Endothelial cell of umbilical vein (primary cell): ENCODE measurements at regions not wholly inside any gene's neighbourhood (a gene's known extent, or its start where the extent isn't known, plus 50 kb on each side); places are given as distances from the start of the nearest gene placed in this dataset.

Source experiments
- BruUV-seq: library from RNA; stranded (reverse); fragments of 400-500 nt; replicated peaks from 2 replicates; lab custom pipeline; 2021; lab: Mats Ljungman, UMichigan
- CTCF ChIA-PET: fragments of 300-600, 350-600 bp; sonication (Branson Sonifier 250); formaldehyde crosslinking; loops from one replicate; lab custom pipeline; 2021; ENCODE audit warnings: antibody characterized with exemption, inconsistent platforms; lab: Charles Lee
- POLR2A ChIA-PET: fragments of 300-600, 350-600 bp; sonication (Branson Sonifier 250); formaldehyde crosslinking; loops from one replicate; lab custom pipeline; 2021; ENCODE audit warnings: antibody characterized with exemption, inconsistent platforms; lab: Charles Lee
- DNase-seq: peaks from one replicate; pipeline ENCODE4 v3.0.0-alpha.2; 2011; ENCODE audit warnings: low read depth, low spot score
- FAIRE-seq: peaks from 2 replicates; lab custom pipeline; 2011; peaks lifted over from hg19 to GRCh38; lab: Jason Lieb, UNC
- H2AFZ ChIP-seq: 2 replicates; pipeline ENCODE4 v1.6.0; 2012; ENCODE audit warnings: low read depth, low read length, control low read depth, inconsistent platforms
- H3K27ac ChIP-seq: 2 replicates; pipeline ENCODE4 v1.5.1; 2011; ENCODE audit warnings: low read depth, mild to moderate bottlenecking, control low read depth, low read length, moderate library complexity; ENCODE audit not compliant: insufficient read depth
- H3K27me3 ChIP-seq, 2 experiments: 2 replicates each; pipeline versions ENCODE4 v1.6.0 to v1.6.1; 2011; ENCODE audit warnings: low read length in 2 of 2, mixed read lengths in 1 of 2; ENCODE audit not compliant: control insufficient read depth in 2 of 2, insufficient read depth in 2 of 2
- H3K36me3 ChIP-seq, 2 experiments: 2 replicates in 1 of 2; 3 replicates in 1 of 2; pipeline ENCODE4 v1.5.1; 2011; ENCODE audit warnings: low read length in 2 of 2, mild to moderate bottlenecking in 1 of 2, moderate library complexity in 1 of 2; ENCODE audit not compliant: control insufficient read depth in 2 of 2, insufficient read depth in 2 of 2; ENCODE audit errors: extremely low read depth in 1 of 2
- H3K4me1 ChIP-seq: 3 replicates; pipeline ENCODE4 v1.5.1; 2011; ENCODE audit warnings: mild to moderate bottlenecking, low read length; ENCODE audit not compliant: control insufficient read depth, insufficient read depth; ENCODE audit errors: extremely low read depth
- H3K4me2 ChIP-seq: 2 replicates; pipeline ENCODE4 v1.6.1; 2011; ENCODE audit warnings: low read length, control low read depth, mixed read lengths; ENCODE audit not compliant: insufficient read depth
- H3K4me3 ChIP-seq, 3 experiments: fragments of 200-600 bp in 1 of 3; sonication (generic), shearing (Covaris generic) in 1 of 3; replicated peaks in 1 of 3; 2 replicates each; pipeline ENCODE4 v1.5.1; 2011 to 2016; ENCODE audit warnings: control low read depth in 3 of 3, low read length in 3 of 3, mild to moderate bottlenecking in 2 of 3, inconsistent platforms in 1 of 3, low read depth in 1 of 3, moderate library complexity in 1 of 3; ENCODE audit not compliant: insufficient read depth in 1 of 3
- H3K79me2 ChIP-seq: 2 replicates; pipeline ENCODE4 v1.6.0; 2012; ENCODE audit warnings: low read length, inconsistent platforms; ENCODE audit not compliant: control insufficient read depth, insufficient read depth
- H3K9ac ChIP-seq: replicated peaks from 2 replicates; pipeline ENCODE3; 2011; ENCODE audit warnings: low read length, control low read depth; ENCODE audit not compliant: insufficient read depth; ENCODE audit errors: extremely low read depth
- H3K9me1 ChIP-seq: replicated peaks from 3 replicates; pipeline ENCODE4 v1.6.0; 2011; ENCODE audit warnings: mild to moderate bottlenecking, low read length; ENCODE audit not compliant: control insufficient read depth, insufficient read depth; ENCODE audit errors: extremely low read depth
- H3K9me3 ChIP-seq: replicated peaks from 2 replicates; pipeline ENCODE4 v1.5.1; 2012; ENCODE audit warnings: low read length, inconsistent platforms; ENCODE audit not compliant: control insufficient read depth, insufficient read depth
- H4K20me1 ChIP-seq: replicated peaks from 2 replicates; pipeline ENCODE3; 2011; ENCODE audit warnings: mild to moderate bottlenecking, low read length; ENCODE audit not compliant: control insufficient read depth, insufficient read depth; ENCODE audit errors: extremely low read depth
- EZH2 ChIP-seq: IDR thresholded peaks from 2 replicates; pipeline ENCODE4 v1.6.1; 2012; ENCODE audit warnings: borderline replicate concordance, low read depth, mild to moderate bottlenecking, moderate library complexity, low read length, inconsistent platforms; ENCODE audit not compliant: severe bottlenecking
- FOS ChIP-seq: IDR thresholded peaks from 2 replicates; pipeline ENCODE4 v1.6.1; 2011; ENCODE audit warnings: mild to moderate bottlenecking, low read length, moderate library complexity, borderline replicate concordance; ENCODE audit not compliant: insufficient read depth
- GATA2 ChIP-seq: IDR thresholded peaks from 2 replicates; pipeline ENCODE4 v1.7.0; 2011; ENCODE audit warnings: low read depth, mild to moderate bottlenecking, moderate library complexity, mixed read lengths, low read length; ENCODE audit not compliant: insufficient read length, insufficient read depth
- JUN ChIP-seq: IDR thresholded peaks from 2 replicates; pipeline ENCODE4 v1.6.1; 2011; ENCODE audit warnings: borderline replicate concordance, low read depth; ENCODE audit not compliant: insufficient read length, insufficient read depth
- MYC ChIP-seq: IDR thresholded peaks from one replicate; pipeline ENCODE4 v1.6.1; 2011; ENCODE audit warnings: mild to moderate bottlenecking, low read depth, low read length
- POLR2A ChIP-seq: IDR thresholded peaks from 2 replicates; pipeline ENCODE4 v1.6.1; 2012; ENCODE audit warnings: low read depth, mild to moderate bottlenecking, control low read depth, low read length
- POLR2AphosphoS5 ChIP-seq: IDR thresholded peaks from 2 replicates; pipeline ENCODE4 v1.6.1; 2012; ENCODE audit warnings: low read depth, mild to moderate bottlenecking, control low read depth, low read length, moderate library complexity; ENCODE audit not compliant: insufficient read depth
- dilution Hi-C: fragments of 300-500 bp; cut with MboI; formaldehyde crosslinking; loops from one replicate; pipeline ENCODE4 v1.15.0; 2019; ENCODE audit warnings: low sequenced_read_pairs; ENCODE audit not compliant: extremely low pct_ligation_motif_present
- intact Hi-C: fragments of 100-400 bp; cut with micrococcal nuclease; formaldehyde crosslinking; loops from one replicate; pipeline ENCODE4 v1.10.0; 2022
- TF ChIP-seq, protein P1 (sequence below): IDR thresholded peaks from 2 replicates; pipeline ENCODE4 v1.6.1; 2011; ENCODE audit not compliant: insufficient read depth, insufficient read length
- TF ChIP-seq, protein P2 (sequence below), 2 donors: IDR thresholded peaks; 1 replicate in 1 of 2; 2 replicates in 1 of 2; pipeline ENCODE4 v1.5.1; 2011; ENCODE audit warnings: low read length in 2 of 2, mild to moderate bottlenecking in 2 of 2, moderate library complexity in 2 of 2, control low read depth in 1 of 2, inconsistent platforms in 1 of 2, low read depth in 1 of 2; ENCODE audit not compliant: insufficient read depth in 1 of 2; ENCODE audit errors: extremely low read depth in 1 of 2

- DNase-seq (no peak), FAIRE-seq (no peak)
- dilution Hi-C loops, result no loop called here
- BruUV-seq, result no TSS peak
- CTCF ChIA-PET, result no interaction called here
- Histone ChIP-seq H3K4me1 (no peaks in the 10 kb centered on the region), H3K4me2 (no peak overlapping the region), H3K36me3 (no peaks in the 10 kb centered on the region), H2AFZ (no peak overlapping the region), H3K79me2 (no peaks in the 10 kb centered on the region), H3K9me1 (no peaks in the 10 kb centered on the region), H3K9me3 (no peaks in the 10 kb centered on the region), H4K20me1 (no peaks in the 10 kb centered on the region), H3K9ac (no peak overlapping the region), H3K27me3 (peaks cover 0 to 4% of the 10 kb centered on the region in 2 experiments), H3K27ac (no peak overlapping the region), H3K4me3 (no peak overlapping the region)
- no peak for TF ChIP-seq GATA2
- no peak for TF ChIP-seq POLR2A
- TF ChIP-seq, protein P1, sequence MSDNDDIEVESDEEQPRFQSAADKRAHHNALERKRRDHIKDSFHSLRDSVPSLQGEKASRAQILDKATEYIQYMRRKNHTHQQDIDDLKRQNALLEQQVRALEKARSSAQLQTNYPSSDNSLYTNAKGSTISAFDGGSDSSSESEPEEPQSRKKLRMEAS, result no peak
- TF ChIP-seq FOS, result no peak
- TF ChIP-seq MYC, result no peak
- TF ChIP-seq EZH2, result no peak
- no peak for TF ChIP-seq POLR2AphosphoS5
- TF ChIP-seq, protein P2, sequence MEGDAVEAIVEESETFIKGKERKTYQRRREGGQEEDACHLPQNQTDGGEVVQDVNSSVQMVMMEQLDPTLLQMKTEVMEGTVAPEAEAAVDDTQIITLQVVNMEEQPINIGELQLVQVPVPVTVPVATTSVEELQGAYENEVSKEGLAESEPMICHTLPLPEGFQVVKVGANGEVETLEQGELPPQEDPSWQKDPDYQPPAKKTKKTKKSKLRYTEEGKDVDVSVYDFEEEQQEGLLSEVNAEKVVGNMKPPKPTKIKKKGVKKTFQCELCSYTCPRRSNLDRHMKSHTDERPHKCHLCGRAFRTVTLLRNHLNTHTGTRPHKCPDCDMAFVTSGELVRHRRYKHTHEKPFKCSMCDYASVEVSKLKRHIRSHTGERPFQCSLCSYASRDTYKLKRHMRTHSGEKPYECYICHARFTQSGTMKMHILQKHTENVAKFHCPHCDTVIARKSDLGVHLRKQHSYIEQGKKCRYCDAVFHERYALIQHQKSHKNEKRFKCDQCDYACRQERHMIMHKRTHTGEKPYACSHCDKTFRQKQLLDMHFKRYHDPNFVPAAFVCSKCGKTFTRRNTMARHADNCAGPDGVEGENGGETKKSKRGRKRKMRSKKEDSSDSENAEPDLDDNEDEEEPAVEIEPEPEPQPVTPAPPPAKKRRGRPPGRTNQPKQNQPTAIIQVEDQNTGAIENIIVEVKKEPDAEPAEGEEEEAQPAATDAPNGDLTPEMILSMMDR (IDR thresholded peaks at IDR 0.05; ENCODE audit: extremely low read depth in 1 of 2, insufficient read depth in 1 of 2, low read depth in 1 of 2, low read length in 2 of 2), result no peak
- no peak for TF ChIP-seq JUN
- intact Hi-C loops, result no loop called here
- POLR2A ChIA-PET, result no interaction called here
These were observed 340.7 kb downstream of the MIAT start for GRCh38 chr22:26998129-26998528.
